Activated naive CD8-positive, alpha-beta T cell treated with anti-CD3 and anti-CD28 coated beads for 36 hours (primary cell): ENCODE measurements at regions not wholly inside any gene's neighbourhood (a gene's known extent, or its start where the extent isn't known, plus 50 kb on each side); places are given as distances from the start of the nearest gene placed in this dataset.

Experiments used
- DNase-seq: peaks from one replicate; pipeline ENCODE4 v3.0.0; 2021
- H3K27ac Mint-ChIP-seq: one replicate; pipeline ENCODE4 v1.8.0; 2022; ENCODE audit warnings: mild to moderate bottlenecking, moderate library complexity, mixed read lengths
- H3K27me3 Mint-ChIP-seq: one replicate; pipeline ENCODE4 v1.8.0; 2022; ENCODE audit warnings: mild to moderate bottlenecking, mixed read lengths
- H3K36me3 Mint-ChIP-seq: one replicate; pipeline ENCODE4 v1.8.0; 2021; ENCODE audit warnings: mild to moderate bottlenecking, mixed read lengths
- H3K4me1 Mint-ChIP-seq: one replicate; pipeline ENCODE4 v1.8.0; 2021; ENCODE audit warnings: mixed read lengths
- H3K4me3 Mint-ChIP-seq: one replicate; pipeline ENCODE4 v1.8.0; 2022; ENCODE audit warnings: mild to moderate bottlenecking, moderate library complexity, mixed read lengths
- H3K9me3 Mint-ChIP-seq: one replicate; pipeline ENCODE4 v1.8.0; 2022; ENCODE audit warnings: mixed read lengths

- Mint-ChIP-seq H3K9me3 (no peaks in the 10 kb centered on the region), H3K27ac (no peak overlapping the region), H3K36me3 (no peaks in the 10 kb centered on the region), H3K4me3 (no peak overlapping the region), H3K4me1 (no peaks in the 10 kb centered on the region), H3K27me3 (peaks cover 4% of the 10 kb centered on the region)
- no peak for DNase-seq
Measured at GRCh38 chr15:98113327-98113726, 152.8 kb downstream of the ARRDC4 start.

GRCh38 chr15:98120561-98120960 lies 160.1 kb downstream of the ARRDC4 start:
- H3K9me3 Mint-ChIP-seq, result peaks cover 3% of the 10 kb centered on the region
- H3K27ac Mint-ChIP-seq, result no peak overlapping the region
- DNase-seq, result no peak
- no peaks in the 10 kb centered on the region for H3K4me1 Mint-ChIP-seq
- peaks cover 8% of the 10 kb centered on the region for H3K27me3 Mint-ChIP-seq
- H3K4me3 Mint-ChIP-seq, result no peak overlapping the region
- H3K36me3 Mint-ChIP-seq, result no peaks in the 10 kb centered on the region

GRCh38 chr15:98121536-98121935 lies 161.0 kb downstream of the ARRDC4 start:
- DNase-seq, result no peak
- H3K36me3 Mint-ChIP-seq, result no peaks in the 10 kb centered on the region
- H3K27ac Mint-ChIP-seq, result no peak overlapping the region
- H3K4me1 Mint-ChIP-seq, result no peaks in the 10 kb centered on the region
- peaks cover 8% of the 10 kb centered on the region for H3K27me3 Mint-ChIP-seq
- no peak overlapping the region for H3K4me3 Mint-ChIP-seq
- peaks cover 3% of the 10 kb centered on the region for H3K9me3 Mint-ChIP-seq

GRCh38 chr15:98121957-98122356 lies 161.5 kb downstream of the ARRDC4 start:
- no peak for DNase-seq
- H3K36me3 Mint-ChIP-seq, result no peaks in the 10 kb centered on the region
- H3K27me3 Mint-ChIP-seq, result peaks cover 8% of the 10 kb centered on the region
- no peak overlapping the region for H3K27ac Mint-ChIP-seq
- no peaks in the 10 kb centered on the region for H3K4me1 Mint-ChIP-seq
- H3K4me3 Mint-ChIP-seq, result no peak overlapping the region
- H3K9me3 Mint-ChIP-seq, result peaks cover 3% of the 10 kb centered on the region

GRCh38 chr15:98123297-98123696 lies 162.8 kb downstream of the ARRDC4 start:
- Mint-ChIP-seq H3K4me3 (no peak overlapping the region), H3K27ac (no peak overlapping the region), H3K36me3 (no peaks in the 10 kb centered on the region), H3K27me3 (peaks cover 8% of the 10 kb centered on the region), H3K9me3 (peaks cover 3% of the 10 kb centered on the region), H3K4me1 (no peaks in the 10 kb centered on the region)
- no peak for DNase-seq

GRCh38 chr15:98123834-98124233 lies 163.3 kb downstream of the ARRDC4 start:
- Mint-ChIP-seq H3K4me3 (no peak overlapping the region), H3K36me3 (no peaks in the 10 kb centered on the region), H3K4me1 (no peaks in the 10 kb centered on the region), H3K27ac (no peak overlapping the region), H3K9me3 (peaks cover under 1% of the 10 kb centered on the region), H3K27me3 (peaks cover 8% of the 10 kb centered on the region)
- no peak for DNase-seq

GRCh38 chr15:98124581-98124980 lies 164.1 kb downstream of the ARRDC4 start:
- Mint-ChIP-seq H3K27ac (no peak overlapping the region), H3K4me1 (no peaks in the 10 kb centered on the region), H3K9me3 (no peaks in the 10 kb centered on the region), H3K4me3 (no peak overlapping the region), H3K27me3 (peaks cover 8% of the 10 kb centered on the region), H3K36me3 (no peaks in the 10 kb centered on the region)
- no peak for DNase-seq

GRCh38 chr15:98126326-98127085 lies 166.0 kb downstream of the ARRDC4 start:
- Mint-ChIP-seq H3K4me1 (no peaks in the 10 kb centered on the region), H3K27me3 (peaks cover 4% of the 10 kb centered on the region), H3K4me3 (no peak overlapping the region), H3K9me3 (no peaks in the 10 kb centered on the region), H3K36me3 (no peaks in the 10 kb centered on the region), H3K27ac (no peak overlapping the region)
- no peak for DNase-seq

GRCh38 chr15:98127586-98127985 lies 167.1 kb downstream of the ARRDC4 start:
- Mint-ChIP-seq H3K4me3 (no peak overlapping the region), H3K4me1 (no peaks in the 10 kb centered on the region), H3K27ac (no peak overlapping the region), H3K9me3 (no peaks in the 10 kb centered on the region), H3K36me3 (no peaks in the 10 kb centered on the region), H3K27me3 (no peaks in the 10 kb centered on the region)
- DNase-seq, result no peak

- Mint-ChIP-seq H3K27ac (no peak overlapping the region), H3K9me3 (no peaks in the 10 kb centered on the region), H3K4me1 (no peaks in the 10 kb centered on the region), H3K4me3 (no peak overlapping the region), H3K27me3 (peaks cover 3% of the 10 kb centered on the region), H3K36me3 (no peaks in the 10 kb centered on the region)
- no peak for DNase-seq
Measured at GRCh38 chr15:98131924-98132323, 171.4 kb downstream of the ARRDC4 start.

- no peak overlapping the region for H3K4me3 Mint-ChIP-seq
- DNase-seq, result no peak
- H3K36me3 Mint-ChIP-seq, result no peaks in the 10 kb centered on the region
- H3K4me1 Mint-ChIP-seq, result no peaks in the 10 kb centered on the region
- no peaks in the 10 kb centered on the region for H3K9me3 Mint-ChIP-seq
- H3K27me3 Mint-ChIP-seq, result peaks cover 3% of the 10 kb centered on the region
- H3K27ac Mint-ChIP-seq, result no peak overlapping the region
Measured at GRCh38 chr15:98134905-98135304, 174.4 kb downstream of the ARRDC4 start.

- H3K27me3 Mint-ChIP-seq, result no peaks in the 10 kb centered on the region
- no peak overlapping the region for H3K4me3 Mint-ChIP-seq
- H3K27ac Mint-ChIP-seq, result no peak overlapping the region
- H3K36me3 Mint-ChIP-seq, result no peaks in the 10 kb centered on the region
- no peaks in the 10 kb centered on the region for H3K9me3 Mint-ChIP-seq
- no peak for DNase-seq
- no peaks in the 10 kb centered on the region for H3K4me1 Mint-ChIP-seq
Measured at GRCh38 chr15:98138910-98139309, 178.4 kb downstream of the ARRDC4 start.

- Mint-ChIP-seq H3K4me1 (no peaks in the 10 kb centered on the region), H3K9me3 (no peaks in the 10 kb centered on the region), H3K4me3 (no peak overlapping the region), H3K36me3 (no peaks in the 10 kb centered on the region), H3K27ac (no peak overlapping the region), H3K27me3 (no peaks in the 10 kb centered on the region)
- no peak for DNase-seq
Measured at GRCh38 chr15:98139337-98139736, 178.8 kb downstream of the ARRDC4 start.

GRCh38 chr15:98142572-98142971 lies 182.1 kb downstream of the ARRDC4 start:
- no peaks in the 10 kb centered on the region for H3K9me3 Mint-ChIP-seq
- H3K27me3 Mint-ChIP-seq, result peaks cover 21% of the 10 kb centered on the region
- DNase-seq, result no peak
- H3K27ac Mint-ChIP-seq, result no peak overlapping the region
- no peaks in the 10 kb centered on the region for H3K4me1 Mint-ChIP-seq
- no peak overlapping the region for H3K4me3 Mint-ChIP-seq
- H3K36me3 Mint-ChIP-seq, result no peaks in the 10 kb centered on the region

GRCh38 chr15:98143116-98143515 lies 182.6 kb downstream of the ARRDC4 start:
- no peak for DNase-seq
- H3K9me3 Mint-ChIP-seq, result no peaks in the 10 kb centered on the region
- H3K27ac Mint-ChIP-seq, result no peak overlapping the region
- H3K4me3 Mint-ChIP-seq, result no peak overlapping the region
- H3K36me3 Mint-ChIP-seq, result no peaks in the 10 kb centered on the region
- no peaks in the 10 kb centered on the region for H3K4me1 Mint-ChIP-seq
- H3K27me3 Mint-ChIP-seq, result peaks cover 27% of the 10 kb centered on the region

GRCh38 chr15:98144388-98144787 lies 183.9 kb downstream of the ARRDC4 start:
- Mint-ChIP-seq H3K4me1 (no peaks in the 10 kb centered on the region), H3K27me3 (peaks cover 27% of the 10 kb centered on the region), H3K27ac (no peak overlapping the region), H3K36me3 (no peaks in the 10 kb centered on the region), H3K4me3 (no peak overlapping the region), H3K9me3 (no peaks in the 10 kb centered on the region)
- no peak for DNase-seq
